Endothelial cell of umbilical vein (primary cell): ENCODE measurements at regions not wholly inside any gene's neighbourhood (a gene's known extent, or its start where the extent isn't known, plus 50 kb on each side); places are given as distances from the start of the nearest gene placed in this dataset.

Source experiments
- BruUV-seq: library from RNA; stranded (reverse); fragments of 400-500 nt; replicated peaks from 2 replicates; lab custom pipeline; 2021; lab: Mats Ljungman, UMichigan
- CTCF ChIA-PET: fragments of 300-600, 350-600 bp; sonication (Branson Sonifier 250); formaldehyde crosslinking; loops from one replicate; lab custom pipeline; 2021; ENCODE audit warnings: antibody characterized with exemption, inconsistent platforms; lab: Charles Lee
- POLR2A ChIA-PET: fragments of 300-600, 350-600 bp; sonication (Branson Sonifier 250); formaldehyde crosslinking; loops from one replicate; lab custom pipeline; 2021; ENCODE audit warnings: antibody characterized with exemption, inconsistent platforms; lab: Charles Lee
- DNase-seq: peaks from one replicate; pipeline ENCODE4 v3.0.0-alpha.2; 2011; ENCODE audit warnings: low read depth, low spot score
- FAIRE-seq: peaks from 2 replicates; lab custom pipeline; 2011; peaks lifted over from hg19 to GRCh38; lab: Jason Lieb, UNC
- H2AFZ ChIP-seq: 2 replicates; pipeline ENCODE4 v1.6.0; 2012; ENCODE audit warnings: low read depth, low read length, control low read depth, inconsistent platforms
- H3K27ac ChIP-seq: 2 replicates; pipeline ENCODE4 v1.5.1; 2011; ENCODE audit warnings: low read depth, mild to moderate bottlenecking, control low read depth, low read length, moderate library complexity; ENCODE audit not compliant: insufficient read depth
- H3K27me3 ChIP-seq, 2 experiments: 2 replicates each; pipeline versions ENCODE4 v1.6.0 to v1.6.1; 2011; ENCODE audit warnings: low read length in 2 of 2, mixed read lengths in 1 of 2; ENCODE audit not compliant: control insufficient read depth in 2 of 2, insufficient read depth in 2 of 2
- H3K36me3 ChIP-seq, 2 experiments: 2 replicates in 1 of 2; 3 replicates in 1 of 2; pipeline ENCODE4 v1.5.1; 2011; ENCODE audit warnings: low read length in 2 of 2, mild to moderate bottlenecking in 1 of 2, moderate library complexity in 1 of 2; ENCODE audit not compliant: control insufficient read depth in 2 of 2, insufficient read depth in 2 of 2; ENCODE audit errors: extremely low read depth in 1 of 2
- H3K4me1 ChIP-seq: 3 replicates; pipeline ENCODE4 v1.5.1; 2011; ENCODE audit warnings: mild to moderate bottlenecking, low read length; ENCODE audit not compliant: control insufficient read depth, insufficient read depth; ENCODE audit errors: extremely low read depth
- H3K4me2 ChIP-seq: 2 replicates; pipeline ENCODE4 v1.6.1; 2011; ENCODE audit warnings: low read length, control low read depth, mixed read lengths; ENCODE audit not compliant: insufficient read depth
- H3K4me3 ChIP-seq, 3 experiments: fragments of 200-600 bp in 1 of 3; sonication (generic), shearing (Covaris generic) in 1 of 3; replicated peaks in 1 of 3; 2 replicates each; pipeline ENCODE4 v1.5.1; 2011 to 2016; ENCODE audit warnings: control low read depth in 3 of 3, low read length in 3 of 3, mild to moderate bottlenecking in 2 of 3, inconsistent platforms in 1 of 3, low read depth in 1 of 3, moderate library complexity in 1 of 3; ENCODE audit not compliant: insufficient read depth in 1 of 3
- H3K79me2 ChIP-seq: 2 replicates; pipeline ENCODE4 v1.6.0; 2012; ENCODE audit warnings: low read length, inconsistent platforms; ENCODE audit not compliant: control insufficient read depth, insufficient read depth
- H3K9ac ChIP-seq: replicated peaks from 2 replicates; pipeline ENCODE3; 2011; ENCODE audit warnings: low read length, control low read depth; ENCODE audit not compliant: insufficient read depth; ENCODE audit errors: extremely low read depth
- H3K9me1 ChIP-seq: replicated peaks from 3 replicates; pipeline ENCODE4 v1.6.0; 2011; ENCODE audit warnings: mild to moderate bottlenecking, low read length; ENCODE audit not compliant: control insufficient read depth, insufficient read depth; ENCODE audit errors: extremely low read depth
- H3K9me3 ChIP-seq: replicated peaks from 2 replicates; pipeline ENCODE4 v1.5.1; 2012; ENCODE audit warnings: low read length, inconsistent platforms; ENCODE audit not compliant: control insufficient read depth, insufficient read depth
- H4K20me1 ChIP-seq: replicated peaks from 2 replicates; pipeline ENCODE3; 2011; ENCODE audit warnings: mild to moderate bottlenecking, low read length; ENCODE audit not compliant: control insufficient read depth, insufficient read depth; ENCODE audit errors: extremely low read depth
- CTCF ChIP-seq, 2 donors: IDR thresholded peaks; 1 replicate in 1 of 2; 2 replicates in 1 of 2; pipeline ENCODE4 v1.5.1; 2011; ENCODE audit warnings: low read length in 2 of 2, mild to moderate bottlenecking in 2 of 2, moderate library complexity in 2 of 2, control low read depth in 1 of 2, inconsistent platforms in 1 of 2, low read depth in 1 of 2; ENCODE audit not compliant: insufficient read depth in 1 of 2; ENCODE audit errors: extremely low read depth in 1 of 2
- EZH2 ChIP-seq: IDR thresholded peaks from 2 replicates; pipeline ENCODE4 v1.6.1; 2012; ENCODE audit warnings: borderline replicate concordance, low read depth, mild to moderate bottlenecking, moderate library complexity, low read length, inconsistent platforms; ENCODE audit not compliant: severe bottlenecking
- FOS ChIP-seq: IDR thresholded peaks from 2 replicates; pipeline ENCODE4 v1.6.1; 2011; ENCODE audit warnings: mild to moderate bottlenecking, low read length, moderate library complexity, borderline replicate concordance; ENCODE audit not compliant: insufficient read depth
- GATA2 ChIP-seq: IDR thresholded peaks from 2 replicates; pipeline ENCODE4 v1.7.0; 2011; ENCODE audit warnings: low read depth, mild to moderate bottlenecking, moderate library complexity, mixed read lengths, low read length; ENCODE audit not compliant: insufficient read length, insufficient read depth
- JUN ChIP-seq: IDR thresholded peaks from 2 replicates; pipeline ENCODE4 v1.6.1; 2011; ENCODE audit warnings: borderline replicate concordance, low read depth; ENCODE audit not compliant: insufficient read length, insufficient read depth
- MAX ChIP-seq: IDR thresholded peaks from 2 replicates; pipeline ENCODE4 v1.6.1; 2011; ENCODE audit not compliant: insufficient read depth, insufficient read length
- MYC ChIP-seq: IDR thresholded peaks from one replicate; pipeline ENCODE4 v1.6.1; 2011; ENCODE audit warnings: mild to moderate bottlenecking, low read depth, low read length
- POLR2A ChIP-seq: IDR thresholded peaks from 2 replicates; pipeline ENCODE4 v1.6.1; 2012; ENCODE audit warnings: low read depth, mild to moderate bottlenecking, control low read depth, low read length
- POLR2AphosphoS5 ChIP-seq: IDR thresholded peaks from 2 replicates; pipeline ENCODE4 v1.6.1; 2012; ENCODE audit warnings: low read depth, mild to moderate bottlenecking, control low read depth, low read length, moderate library complexity; ENCODE audit not compliant: insufficient read depth
- dilution Hi-C: fragments of 300-500 bp; cut with MboI; formaldehyde crosslinking; loops from one replicate; pipeline ENCODE4 v1.15.0; 2019; ENCODE audit warnings: low sequenced_read_pairs; ENCODE audit not compliant: extremely low pct_ligation_motif_present
- intact Hi-C: fragments of 100-400 bp; cut with micrococcal nuclease; formaldehyde crosslinking; loops from one replicate; pipeline ENCODE4 v1.10.0; 2022

GRCh38 chr12:124515981-124516380 is 51.4 kb downstream of the NCOR2 start:
- no peak overlapping the region for H3K9ac ChIP-seq
- H3K9me3 ChIP-seq = no peaks in the 10 kb centered on the region
- ChIA-PET CTCF (interaction anchor here (1.5 kb wide), 1 partner anchor 128 kb away, joined by 4 read pairs; no protein-coding TSS in a partner anchor), POLR2A (no interaction called here)
- H3K4me1 ChIP-seq = peaks cover 69% of the 10 kb centered on the region
- no peaks in the 10 kb centered on the region for H3K9me1 ChIP-seq
- no peaks in the 10 kb centered on the region for H4K20me1 ChIP-seq
- peaks cover 47% of the 10 kb centered on the region for H3K79me2 ChIP-seq
- dilution Hi-C loops (no loop called here), intact Hi-C loops (no loop called here)
- H3K4me2 ChIP-seq = no peak overlapping the region
- FAIRE-seq (no peak), DNase-seq (no peak)
- no peak overlapping the region for H2AFZ ChIP-seq
- no peak overlapping the region for H3K4me3 ChIP-seq
- no peak overlapping the region for H3K27ac ChIP-seq
- TF ChIP-seq MAX (no peak), CTCF (IDR thresholded peaks at IDR 0.05; ENCODE audit: extremely low read depth in 1 of 2, insufficient read depth in 1 of 2, low read depth in 1 of 2, low read length in 2 of 2) (no peak), POLR2A (no peak), FOS (no peak), JUN (no peak), GATA2 (no peak), EZH2 (no peak), MYC (no peak), POLR2AphosphoS5 (no peak)
- H3K36me3 ChIP-seq = no peaks in the 10 kb centered on the region
- BruUV-seq = no TSS peak
- H3K27me3 ChIP-seq = no peaks in the 10 kb centered on the region
